GM19351 (cell line): ENCODE measurements at regions not wholly inside any gene's neighbourhood (a gene's known extent, or its start where the extent isn't known, plus 50 kb on each side); places are given as distances from the start of the nearest gene placed in this dataset.

Experiments used
- ATAC-seq: cut with Tn5 transposase; IDR thresholded peaks from one replicate; pipeline ENCODE4 v1.9.1; 2021; ENCODE audit warnings: mild to moderate bottlenecking, moderate library complexity; ENCODE audit not compliant: unreplicated experiment

DNA sequence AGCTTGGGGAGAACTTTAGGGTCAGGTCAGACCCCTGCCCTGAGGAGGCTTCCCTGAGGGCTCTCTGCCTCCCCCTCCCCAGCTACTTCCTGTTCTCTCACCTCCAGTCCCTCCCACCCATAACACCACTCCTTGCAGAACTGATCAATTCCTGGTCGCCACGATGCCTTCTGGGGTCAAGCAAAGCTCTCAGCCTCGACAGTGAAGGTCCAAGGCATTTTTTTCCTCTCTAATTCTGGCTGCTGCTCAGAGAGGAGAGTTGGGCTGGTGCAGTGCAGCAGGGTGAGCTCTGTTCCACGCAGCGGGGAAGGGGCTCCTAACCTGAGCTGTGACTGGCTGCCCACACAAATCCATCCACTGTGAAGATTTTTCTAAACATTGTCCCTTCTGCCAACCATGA is 628.4 kb downstream of the BRD1 start:
- ATAC-seq: no peak

GRCh38 chr22:49198705-49199084 is 629.0 kb downstream of the BRD1 start:
- no peak for ATAC-seq

DNA sequence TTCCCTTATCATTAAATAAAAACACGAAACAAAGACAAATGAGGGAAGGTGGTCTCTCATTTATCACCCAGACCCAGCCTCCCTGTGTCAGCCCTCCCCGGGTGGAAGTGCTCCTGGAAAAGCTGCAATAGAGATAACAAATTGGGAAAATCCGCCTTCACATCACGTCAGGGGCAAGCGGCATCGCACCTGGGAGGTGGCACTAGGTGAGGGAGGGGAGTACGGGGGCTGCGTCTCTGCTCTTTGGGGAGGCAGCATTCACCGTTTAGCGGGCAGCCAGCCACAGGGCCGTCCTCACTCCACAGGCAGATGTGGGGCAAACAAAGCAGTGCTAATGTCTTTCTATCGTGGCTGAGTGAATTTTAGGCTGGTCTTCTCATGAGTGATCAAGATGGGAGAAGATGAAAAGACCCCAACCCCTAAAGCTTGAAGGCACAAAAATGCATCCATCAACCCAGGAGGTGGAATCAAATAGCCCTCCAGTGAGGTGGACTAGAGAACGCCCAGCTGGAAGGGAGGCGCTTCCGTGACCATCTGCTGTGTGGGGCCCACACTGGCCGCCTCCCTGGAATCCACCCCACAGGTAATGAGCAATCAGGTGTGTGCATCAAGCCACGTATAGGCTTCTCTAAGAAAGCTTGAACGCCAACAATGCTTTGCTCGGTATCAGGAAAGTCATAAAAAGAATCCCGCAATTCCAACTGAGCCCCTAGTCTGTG is 629.5 kb downstream of the BRD1 start:
- no peak for ATAC-seq

DNA sequence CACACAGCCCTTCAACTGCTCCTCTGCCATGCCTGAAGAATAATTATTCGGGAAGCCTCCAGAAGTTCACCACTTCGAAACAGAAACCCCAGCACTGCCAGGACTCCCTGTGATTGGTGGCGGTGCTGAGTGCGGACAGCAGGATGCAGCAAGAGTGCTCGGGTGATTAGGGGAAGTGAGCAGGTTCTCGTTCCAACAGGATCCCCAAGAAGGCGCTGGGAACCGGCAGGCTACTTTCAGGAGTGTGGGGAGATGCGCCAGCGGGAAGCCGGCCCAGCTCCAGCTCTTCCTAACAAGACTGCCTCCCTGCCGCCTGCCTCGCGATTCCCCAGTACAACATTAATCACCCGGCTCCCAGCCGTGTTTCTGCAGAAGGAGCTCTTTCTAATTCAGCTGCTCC is 630.2 kb downstream of the BRD1 start:
- ATAC-seq: no peak

- no peak for ATAC-seq
These were observed 631.6 kb downstream of the BRD1 start for GRCh38 chr22:49196046-49196511.

GRCh38 chr22:49195636-49196035 is 632.0 kb downstream of the BRD1 start:
- no peak for ATAC-seq

DNA sequence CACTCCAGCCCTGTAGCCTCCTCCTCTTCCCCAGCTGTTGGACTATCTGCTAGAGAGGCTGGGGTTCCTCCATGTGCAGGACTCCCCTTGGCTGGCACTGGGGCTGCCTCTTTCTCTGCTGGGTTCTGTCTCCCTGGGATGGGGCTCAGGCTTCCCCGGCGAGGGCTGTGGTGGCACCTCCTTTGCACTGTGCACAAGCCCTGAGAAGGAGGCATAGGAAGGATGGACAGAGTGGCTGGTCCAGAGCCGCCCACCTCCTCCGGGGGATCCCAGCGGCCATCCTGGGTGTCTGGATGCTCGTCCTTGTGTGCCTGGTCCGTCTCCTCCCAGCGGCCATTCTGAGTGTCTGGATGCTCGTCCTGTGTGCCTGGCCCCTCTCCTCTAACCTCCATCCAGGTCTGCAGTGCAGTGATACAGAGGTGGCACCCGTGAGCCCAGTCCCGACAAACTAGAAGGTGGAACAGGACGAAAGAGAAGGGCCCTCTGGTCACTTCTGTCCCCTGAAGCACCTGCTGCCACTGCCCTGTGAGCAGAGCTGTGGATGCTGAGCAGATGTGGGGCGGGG is 633.7 kb downstream of the BRD1 start:
- ATAC-seq: no peak

DNA sequence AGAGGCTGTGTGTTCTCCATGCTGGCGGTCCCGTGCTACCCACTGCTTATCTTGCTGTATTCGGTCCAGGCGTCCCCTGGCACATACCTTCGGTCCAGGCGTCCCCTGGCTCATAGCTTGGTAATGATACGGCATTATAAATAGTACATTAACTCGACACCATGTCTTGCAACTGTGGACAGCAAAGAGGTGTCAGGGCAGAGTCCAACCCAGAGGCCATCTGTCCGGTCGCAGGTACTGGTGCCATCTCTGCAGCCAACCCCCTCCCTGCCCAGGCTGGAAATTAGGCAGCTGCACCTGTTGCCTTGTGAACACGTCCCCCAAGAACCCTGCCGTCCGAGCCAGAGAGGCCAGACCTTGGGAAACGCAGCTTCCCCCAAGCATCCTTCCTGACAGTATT is 634.3 kb downstream of the BRD1 start:
- ATAC-seq: no peak

DNA sequence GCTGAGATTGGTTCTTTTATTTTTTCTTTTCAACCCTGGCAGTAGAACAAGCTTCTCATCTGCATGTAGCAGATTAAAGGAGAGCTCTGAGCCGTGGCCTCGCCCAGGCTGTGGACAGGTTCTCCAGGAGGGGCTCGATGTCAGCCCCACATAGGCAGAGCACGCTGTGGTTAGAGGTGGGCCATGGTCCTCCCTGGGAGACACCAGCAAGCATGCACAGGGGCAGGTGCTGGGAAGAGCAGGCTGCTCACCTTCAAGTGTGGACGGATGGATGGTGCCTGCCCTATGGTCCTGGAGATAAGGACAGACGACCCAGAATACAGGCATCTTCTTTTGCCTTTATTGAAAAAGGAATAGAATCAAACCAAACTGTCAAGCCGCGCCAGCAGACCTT is 634.8 kb downstream of the BRD1 start:
- ATAC-seq: no peak

GRCh38 chr22:49192180-49192856 is 635.4 kb downstream of the BRD1 start:
- no peak for ATAC-seq

DNA sequence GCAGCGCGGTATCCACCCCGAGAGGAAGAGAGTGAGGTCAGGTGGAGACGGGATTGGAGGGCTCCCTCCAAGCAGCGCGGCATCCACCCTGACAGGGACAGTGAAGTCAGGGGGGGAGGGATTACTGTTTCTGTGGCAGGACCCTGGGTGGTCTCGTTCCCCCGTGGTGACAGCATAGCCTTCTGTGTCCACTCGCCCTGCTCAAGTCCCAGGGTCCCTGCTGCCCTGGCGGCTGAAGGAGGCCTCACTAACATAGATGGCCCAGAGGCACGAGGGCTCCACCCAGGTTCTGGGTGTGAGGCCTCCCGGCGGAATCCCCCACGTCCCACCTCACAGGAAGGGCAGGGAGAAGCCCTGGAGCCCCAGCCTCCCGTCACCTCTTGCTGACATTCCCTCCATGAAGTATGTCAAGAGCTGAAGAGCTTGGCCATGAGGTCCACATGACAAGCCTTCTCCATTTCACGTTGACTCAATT is 636.1 kb downstream of the BRD1 start:
- ATAC-seq: no peak

DNA sequence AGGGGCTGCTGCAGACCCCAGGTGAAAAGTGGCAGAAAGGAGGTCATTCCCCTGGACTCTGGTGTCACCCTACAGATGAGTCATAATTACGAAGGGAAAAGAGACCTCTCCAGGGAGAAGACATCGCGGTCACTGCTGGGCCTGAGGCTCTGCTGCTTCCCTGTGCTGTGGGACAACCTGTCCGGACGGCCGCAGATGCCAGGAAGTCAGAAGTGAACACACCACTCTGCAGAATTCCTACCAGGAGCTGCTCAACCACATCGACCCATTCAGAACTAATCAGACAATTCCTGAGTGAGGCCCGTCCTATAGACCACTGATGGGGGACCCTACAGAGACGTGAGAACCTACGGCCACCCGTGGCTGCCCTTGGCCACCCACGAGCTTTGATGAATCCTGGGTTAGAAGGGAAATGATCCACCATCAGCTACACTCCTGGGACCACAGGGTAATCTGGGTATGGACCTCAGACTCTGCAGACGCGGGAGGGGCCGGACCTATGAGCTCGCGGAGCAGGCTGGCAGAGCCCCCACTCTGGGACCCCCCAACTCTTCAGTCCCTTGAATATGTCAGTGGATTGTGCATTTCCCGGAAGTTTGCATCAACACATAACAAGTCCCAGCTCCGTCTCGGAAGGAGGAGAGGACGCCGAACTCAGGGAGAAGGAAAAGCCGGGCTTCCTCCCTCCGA is 636.7 kb downstream of the BRD1 start:
- no peak for ATAC-seq

DNA sequence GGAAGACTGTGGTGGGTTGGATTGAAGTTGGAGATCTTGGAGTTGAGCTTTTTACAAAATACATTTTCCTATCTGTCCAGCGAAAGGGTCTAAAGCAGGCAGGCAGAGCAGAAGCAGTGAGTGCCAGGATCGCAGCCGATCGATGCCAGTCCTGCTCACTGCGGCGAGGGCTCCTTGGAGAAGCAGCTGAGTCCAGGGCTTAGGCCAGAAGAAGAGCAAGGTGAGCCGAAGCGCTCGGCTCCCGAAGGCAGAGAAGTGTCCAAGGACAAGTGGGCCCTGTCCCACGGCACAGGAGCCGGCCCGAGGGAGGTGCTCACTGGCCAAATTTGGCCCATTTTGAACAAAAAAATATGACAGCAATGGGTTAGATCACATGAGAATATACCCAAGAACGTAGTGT is 637.8 kb downstream of the BRD1 start:
- no peak for ATAC-seq

DNA sequence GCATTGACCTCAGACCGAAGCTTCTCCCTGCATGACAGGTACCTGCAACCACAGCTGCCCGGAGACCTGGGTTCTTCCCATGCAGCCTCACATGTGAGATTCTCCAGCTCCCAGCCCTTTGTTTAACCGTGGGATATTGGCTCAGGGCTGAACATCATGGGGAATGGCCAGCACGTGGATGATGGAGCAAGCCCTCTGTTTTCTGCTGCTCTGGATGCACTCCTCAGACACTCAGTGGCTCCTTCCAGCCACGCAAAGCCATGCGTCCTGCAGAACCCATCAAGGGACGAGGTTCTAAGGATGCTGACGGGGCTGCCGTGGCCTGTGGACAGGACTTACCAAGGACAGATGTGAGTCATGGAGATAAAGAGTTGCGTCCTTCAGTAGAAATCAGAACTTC is 639.1 kb downstream of the BRD1 start:
- no peak for ATAC-seq

DNA sequence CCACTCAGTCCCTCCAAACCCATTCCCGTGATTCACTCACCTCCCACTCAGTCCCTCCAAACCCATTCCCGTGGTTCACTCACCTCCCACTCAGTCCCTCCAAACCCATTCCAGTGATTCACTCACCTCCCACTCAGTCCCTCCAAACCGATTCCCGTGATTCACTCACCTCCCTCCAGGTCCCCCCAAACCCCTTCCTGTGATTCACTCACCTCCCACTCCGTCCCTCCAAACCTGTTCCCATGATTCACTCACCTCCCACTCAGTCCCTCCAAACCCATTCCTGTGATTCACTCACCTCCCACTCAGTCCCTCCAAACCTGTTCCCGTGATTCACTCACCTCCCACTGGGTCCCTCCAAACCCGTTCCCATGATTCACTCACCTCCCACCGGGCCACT is 639.6 kb downstream of the BRD1 start:
- no peak for ATAC-seq

GRCh38 chr22:49186762-49187161 is 640.9 kb downstream of the BRD1 start:
- no peak for ATAC-seq

DNA sequence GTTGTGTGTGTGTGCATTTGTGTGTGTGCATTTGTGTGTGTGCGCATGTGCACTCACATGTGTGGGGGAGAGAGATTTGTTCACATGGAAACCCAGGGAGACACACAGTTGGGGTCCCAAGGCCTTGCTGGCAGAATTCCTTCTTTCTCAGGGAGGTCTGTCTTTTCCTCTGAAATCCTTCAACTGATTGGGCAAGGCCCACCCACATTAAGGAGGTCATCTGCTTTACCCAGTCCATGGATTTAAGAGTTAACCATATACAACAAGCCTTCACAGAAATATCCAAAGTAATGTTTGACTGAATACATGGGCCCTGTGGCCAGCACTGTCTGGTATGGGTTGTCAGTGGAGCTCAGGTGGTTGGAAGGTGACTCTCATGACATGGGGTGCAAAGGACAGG is 641.4 kb downstream of the BRD1 start:
- ATAC-seq: no peak

GRCh38 chr22:49185312-49185969 is 642.2 kb downstream of the BRD1 start:
- no peak for ATAC-seq

DNA sequence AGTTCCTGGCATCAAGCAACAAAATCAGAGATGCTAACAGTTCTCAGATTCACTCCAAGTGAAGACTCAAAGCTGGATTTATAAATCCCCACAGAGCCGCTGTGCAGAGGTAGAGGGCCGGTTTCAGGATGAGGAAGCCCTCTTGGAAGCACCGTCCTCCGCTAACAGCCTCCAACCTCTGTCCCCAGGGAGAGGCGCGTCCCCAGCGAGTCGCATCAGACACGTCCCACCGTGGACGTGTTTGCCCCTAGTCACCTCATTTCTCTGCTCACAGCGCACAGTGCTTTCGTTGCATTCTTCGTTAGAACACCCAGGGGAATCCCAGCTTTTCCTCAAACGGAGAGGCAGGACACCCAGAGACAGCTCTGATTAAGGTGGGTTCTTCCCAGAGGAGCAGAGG is 642.9 kb downstream of the BRD1 start:
- no peak for ATAC-seq

GRCh38 chr22:49183826-49184216 is 643.9 kb downstream of the BRD1 start:
- no peak for ATAC-seq

DNA sequence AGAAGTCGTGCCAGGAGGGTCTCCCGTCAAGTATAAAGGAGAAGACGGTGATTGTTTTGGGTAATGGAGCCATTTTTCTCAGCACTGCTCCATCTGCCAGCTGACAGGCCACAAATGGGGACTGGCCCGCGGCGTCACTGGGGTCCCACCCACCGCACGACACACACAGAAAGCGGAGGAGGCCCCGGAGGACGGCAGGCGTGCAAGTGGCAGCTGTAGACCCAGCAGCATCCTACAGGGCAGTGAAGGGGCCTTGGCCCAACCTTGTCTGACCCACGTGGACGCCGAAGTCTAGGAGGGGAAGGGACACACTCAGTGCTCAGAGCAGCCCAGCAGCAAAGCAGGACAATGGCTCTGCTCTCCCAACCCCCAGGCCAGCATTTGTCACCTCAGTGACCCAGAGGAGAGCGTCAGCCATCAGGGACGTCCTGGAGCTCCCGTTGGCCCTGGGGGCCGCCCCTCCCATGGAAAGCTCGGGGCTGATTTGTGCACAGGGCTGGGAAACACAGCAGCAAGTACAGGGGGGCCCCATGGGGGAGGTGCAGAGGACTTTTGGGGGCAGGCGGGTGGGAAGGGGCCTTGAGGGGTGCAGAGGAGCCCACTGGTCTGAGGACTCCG is 644.4 kb downstream of the BRD1 start:
- ATAC-seq: no peak
